Eye (tissue), 1 donor: ENCODE measurements at regions not wholly inside any gene's neighbourhood (a gene's known extent, or its start where the extent isn't known, plus 50 kb on each side); places are given as distances from the start of the nearest gene placed in this dataset.
"Not testable (repeated sequence)": the region's sequence is repeated elsewhere in the genome, so short reads cannot be mapped to it uniquely, and the experiment has no call there.

ENCODE experiments used
- DNase-seq: peaks from one replicate; pipeline ENCODE4 v3.0.0-alpha.2; 2015

DNA sequence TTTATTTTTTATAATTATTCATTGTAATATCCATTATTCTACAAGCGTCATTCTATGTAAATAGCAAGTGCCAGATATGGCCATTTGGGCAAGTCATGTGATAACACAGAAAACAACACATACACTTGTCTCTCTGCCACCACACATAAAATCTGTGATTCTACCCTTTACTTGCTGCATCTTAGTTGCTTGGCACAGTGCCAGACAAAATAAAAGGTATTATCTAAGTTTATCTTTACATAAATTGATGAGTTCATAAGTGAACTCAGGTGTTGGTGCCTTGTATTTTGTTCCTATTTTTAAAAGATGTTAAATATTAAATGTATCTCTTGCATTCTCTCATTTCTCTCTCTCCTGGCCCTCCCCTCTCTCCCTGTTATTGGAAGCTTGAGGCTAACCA, 1458.7 kb downstream of the CDH11 start:
- no peak for DNase-seq

DNA sequence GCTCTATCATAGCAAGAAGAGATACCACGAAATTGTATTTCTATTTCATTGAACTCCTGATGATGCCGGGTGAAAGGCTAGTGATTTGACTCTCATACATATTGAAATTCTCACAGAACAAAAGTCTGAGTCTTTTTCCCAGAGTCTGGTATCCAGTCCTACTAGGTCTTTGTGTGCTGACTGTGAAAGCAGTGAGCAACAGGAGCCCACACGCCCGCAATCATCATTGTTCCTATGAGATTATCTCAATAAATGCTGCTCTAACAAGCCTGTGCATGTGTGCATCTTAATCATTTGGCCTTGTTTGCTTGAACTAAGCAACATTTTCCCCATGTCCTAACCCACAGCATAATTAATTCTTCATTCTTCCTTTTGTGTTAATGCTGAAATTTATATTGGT, 1466.0 kb downstream of the CDH11 start:
- no peak for DNase-seq

DNA sequence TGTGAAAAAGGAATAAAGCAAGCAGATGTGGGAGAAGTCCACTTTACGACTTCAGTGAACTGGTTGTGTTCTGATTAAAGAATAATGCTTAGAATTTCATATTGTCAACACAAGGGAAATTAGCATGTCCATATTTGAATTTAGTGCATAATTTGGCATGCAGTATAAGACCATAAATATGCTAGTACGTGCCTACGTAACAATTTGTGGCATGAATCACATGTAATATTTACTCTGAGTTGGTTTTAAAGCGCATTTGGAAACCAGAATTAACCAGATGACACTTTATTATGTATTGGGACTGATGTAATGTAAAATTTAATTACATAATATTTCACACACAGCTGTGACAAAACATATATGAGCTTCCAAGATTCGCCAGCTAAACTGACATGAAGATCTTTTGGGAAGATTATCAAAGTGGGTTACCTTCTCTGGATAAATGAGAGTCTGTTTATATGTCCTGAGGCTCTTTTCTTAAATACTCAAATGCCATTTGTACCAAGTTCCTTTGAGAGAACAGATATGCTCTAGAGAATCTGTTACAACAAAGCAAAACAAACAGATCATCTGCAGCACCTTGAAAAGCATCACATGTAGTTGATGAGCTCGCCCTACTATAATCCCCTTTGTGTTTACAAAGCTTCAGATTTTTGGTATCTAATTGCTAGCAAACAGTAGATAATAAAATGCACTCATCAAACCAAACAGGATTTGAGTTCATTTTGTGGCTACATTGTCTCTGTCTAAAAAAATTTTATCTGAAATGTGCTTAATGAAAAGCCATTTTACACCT, 1468.6 kb downstream of the CDH11 start:
- no peak for DNase-seq

DNA sequence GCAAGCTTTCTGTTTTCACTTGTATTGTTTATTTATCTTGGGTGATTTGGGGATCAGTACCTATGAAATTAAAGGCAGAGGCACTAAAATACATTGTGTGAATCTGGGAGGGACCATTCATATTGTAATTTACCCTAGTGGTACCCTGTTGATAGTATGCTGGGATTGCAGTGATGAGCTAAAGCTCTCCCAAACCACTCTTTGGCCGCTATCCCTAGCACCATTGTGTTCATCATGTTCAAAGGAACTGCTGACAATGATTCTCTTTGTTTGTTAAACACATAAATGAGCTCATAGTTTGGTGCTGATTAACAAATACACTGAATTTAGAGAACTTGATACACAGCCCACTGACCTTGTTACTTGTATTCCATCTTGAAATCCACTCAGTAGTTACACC, 1469.8 kb downstream of the CDH11 start:
- DNase-seq = no peak

DNA sequence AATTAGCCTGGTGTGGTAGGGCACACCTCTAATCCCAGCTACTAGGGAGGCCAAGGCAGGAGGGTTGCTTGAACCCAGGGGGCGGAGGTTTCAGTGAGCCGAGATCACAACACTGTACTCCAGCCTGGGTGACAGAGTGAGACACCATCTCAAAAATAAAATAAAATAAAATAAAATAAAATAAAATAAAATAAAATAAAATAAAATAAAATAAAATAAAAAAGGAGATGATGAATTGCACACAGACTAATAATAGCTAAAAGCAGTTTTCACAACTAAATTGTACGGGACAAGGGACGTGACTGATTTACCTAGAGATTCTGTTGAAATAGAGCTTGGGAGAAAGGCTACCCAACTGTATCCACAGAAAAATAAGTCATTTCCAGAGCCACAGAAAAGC, 1471.3 kb downstream of the CDH11 start:
- DNase-seq = no peak

DNA sequence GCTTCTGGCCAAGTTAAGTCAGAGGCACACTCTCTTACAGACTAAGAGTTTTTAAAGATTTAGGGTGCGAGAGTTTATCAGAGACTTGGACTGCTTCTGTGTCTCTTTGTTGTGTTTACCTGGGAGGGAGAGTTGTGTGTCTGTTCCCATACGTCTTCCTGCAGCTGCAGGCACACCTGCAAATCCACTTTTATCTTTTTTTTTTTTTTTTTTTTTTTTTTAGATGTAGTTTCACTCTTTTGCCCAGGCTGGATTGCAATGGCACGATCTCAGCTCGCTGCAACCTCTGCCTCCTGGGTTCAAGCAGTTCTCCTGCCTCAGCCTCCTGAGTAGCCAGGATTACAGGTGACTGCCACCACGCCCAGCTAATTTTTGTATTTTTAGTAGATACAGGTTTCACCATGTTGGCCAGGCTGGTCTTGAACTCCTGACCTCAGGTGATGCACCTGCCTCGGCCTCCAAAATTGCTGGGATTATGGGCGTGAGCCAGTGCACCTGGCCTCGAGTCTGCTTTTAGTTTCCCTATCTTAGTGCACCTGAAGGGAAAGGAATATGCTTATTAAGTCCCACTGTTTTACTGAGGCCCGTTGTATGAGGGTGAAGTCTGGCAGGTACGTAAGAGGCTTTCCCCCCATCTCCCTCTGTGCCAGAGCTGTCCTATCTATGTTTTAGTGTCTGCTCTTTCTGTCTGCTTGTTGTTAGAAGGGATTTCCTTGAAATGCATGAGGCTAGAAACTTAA, 1488.0 kb downstream of the CDH11 start:
- DNase-seq = not testable (repeated sequence)

DNA sequence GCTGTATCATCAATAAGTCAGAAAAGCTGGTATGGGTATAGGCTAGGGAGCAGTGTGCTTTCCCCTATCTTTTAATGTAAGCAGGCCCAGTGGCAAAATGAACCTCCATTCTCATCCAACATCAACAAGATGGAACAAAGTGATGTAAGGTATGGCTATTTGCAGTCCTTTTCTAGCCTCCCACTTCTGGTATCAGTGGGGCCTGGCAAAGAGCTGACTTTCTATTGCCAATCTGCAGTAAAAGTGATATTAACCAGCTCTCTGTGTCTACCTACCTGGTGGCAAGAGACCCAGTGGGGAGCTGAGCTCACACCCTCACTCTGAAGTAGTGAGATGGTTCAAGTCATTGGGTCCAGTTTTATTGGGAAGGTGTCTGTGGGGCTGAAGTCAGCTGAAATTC, 1492.6 kb downstream of the CDH11 start:
- DNase-seq = no peak

DNA sequence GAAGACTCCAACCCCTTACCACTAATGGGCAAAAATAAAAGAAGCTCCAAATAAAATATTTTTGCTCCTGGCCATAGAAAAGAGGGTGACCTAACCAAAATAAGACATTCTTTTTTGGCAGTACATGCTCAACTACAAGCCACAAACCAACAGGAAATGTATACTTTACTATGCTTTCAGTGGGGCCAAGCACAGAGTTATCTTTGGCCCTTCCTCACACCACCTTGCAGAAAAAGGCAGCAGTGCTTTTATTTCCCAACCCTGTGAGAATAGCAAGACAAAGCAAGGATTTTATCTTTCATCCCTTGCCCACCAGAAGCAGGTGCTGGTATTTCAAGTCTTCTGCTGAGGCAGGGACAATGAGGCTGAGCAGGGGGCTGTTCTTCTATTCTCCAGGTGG, 1493.1 kb downstream of the CDH11 start:
- no peak for DNase-seq

DNA sequence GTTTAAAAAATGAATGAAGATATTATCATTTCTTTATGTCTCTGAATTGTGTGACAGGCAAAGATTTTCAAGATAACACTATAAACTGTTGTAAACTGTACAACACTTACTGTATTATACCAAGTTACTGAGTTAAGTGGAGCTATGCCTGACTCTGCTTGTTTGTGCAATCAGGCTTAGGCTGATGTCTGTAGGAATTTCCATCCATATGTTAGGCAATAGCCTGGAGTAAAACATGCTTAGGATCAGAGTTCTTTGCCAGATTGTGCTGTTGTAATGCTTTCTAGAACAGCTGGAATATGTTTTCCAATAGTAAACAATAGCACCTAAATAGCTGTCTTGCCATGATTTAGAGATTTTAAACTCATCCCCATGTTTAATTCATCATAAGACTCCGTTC, 1496.7 kb downstream of the CDH11 start:
- DNase-seq = peak; percentile 29

DNA sequence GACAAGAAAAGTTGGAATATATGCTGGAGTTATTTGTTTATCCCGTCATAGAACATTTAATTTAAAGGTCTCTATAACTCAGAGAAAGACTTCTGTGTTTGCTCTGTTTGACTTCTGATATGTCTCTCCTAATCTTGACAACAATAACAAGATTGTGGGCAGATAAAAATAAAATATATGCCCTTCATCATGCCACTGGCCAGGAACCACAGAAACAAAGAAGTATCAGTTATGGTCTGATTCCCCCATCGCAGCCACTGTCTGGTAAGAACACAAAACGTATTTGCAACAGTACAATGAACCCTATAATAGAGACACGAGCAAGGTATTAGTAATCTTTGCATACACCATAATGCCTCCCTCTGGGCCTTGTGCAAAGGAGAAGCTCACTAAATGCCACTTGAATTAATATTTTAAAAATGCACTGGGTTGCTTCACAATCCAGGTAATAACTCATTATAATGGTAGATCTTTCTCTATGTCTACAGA, 1498.3 kb downstream of the CDH11 start:
- DNase-seq = no peak

DNA sequence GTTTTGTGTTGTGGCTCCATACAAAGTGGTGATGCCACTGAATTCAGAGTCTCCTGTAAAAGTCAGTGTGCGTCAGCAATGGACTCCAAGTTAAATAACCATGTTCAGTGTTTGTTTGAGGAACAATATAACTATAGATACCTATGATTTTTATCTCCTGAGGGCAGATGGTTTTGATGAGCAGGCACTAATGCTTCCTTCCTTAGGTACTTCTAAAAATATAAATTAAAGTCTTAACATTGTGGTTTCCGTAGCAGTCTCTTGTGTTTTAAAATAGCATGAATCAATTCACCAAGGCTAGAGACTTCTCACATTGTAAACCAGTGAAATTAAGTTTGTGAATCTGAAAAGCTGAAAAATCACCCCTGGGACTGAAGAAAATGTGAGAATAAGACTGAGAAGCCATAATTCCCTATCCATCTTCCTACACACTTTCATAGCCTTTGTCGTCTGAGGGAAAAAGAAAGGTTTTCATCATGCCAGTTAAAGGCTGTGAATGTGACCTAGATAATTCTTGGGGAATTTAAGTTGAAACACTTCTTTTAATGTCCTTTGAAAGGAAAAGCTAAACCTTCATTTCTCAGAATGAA, 1502.9 kb downstream of the CDH11 start:
- DNase-seq = no peak

DNA sequence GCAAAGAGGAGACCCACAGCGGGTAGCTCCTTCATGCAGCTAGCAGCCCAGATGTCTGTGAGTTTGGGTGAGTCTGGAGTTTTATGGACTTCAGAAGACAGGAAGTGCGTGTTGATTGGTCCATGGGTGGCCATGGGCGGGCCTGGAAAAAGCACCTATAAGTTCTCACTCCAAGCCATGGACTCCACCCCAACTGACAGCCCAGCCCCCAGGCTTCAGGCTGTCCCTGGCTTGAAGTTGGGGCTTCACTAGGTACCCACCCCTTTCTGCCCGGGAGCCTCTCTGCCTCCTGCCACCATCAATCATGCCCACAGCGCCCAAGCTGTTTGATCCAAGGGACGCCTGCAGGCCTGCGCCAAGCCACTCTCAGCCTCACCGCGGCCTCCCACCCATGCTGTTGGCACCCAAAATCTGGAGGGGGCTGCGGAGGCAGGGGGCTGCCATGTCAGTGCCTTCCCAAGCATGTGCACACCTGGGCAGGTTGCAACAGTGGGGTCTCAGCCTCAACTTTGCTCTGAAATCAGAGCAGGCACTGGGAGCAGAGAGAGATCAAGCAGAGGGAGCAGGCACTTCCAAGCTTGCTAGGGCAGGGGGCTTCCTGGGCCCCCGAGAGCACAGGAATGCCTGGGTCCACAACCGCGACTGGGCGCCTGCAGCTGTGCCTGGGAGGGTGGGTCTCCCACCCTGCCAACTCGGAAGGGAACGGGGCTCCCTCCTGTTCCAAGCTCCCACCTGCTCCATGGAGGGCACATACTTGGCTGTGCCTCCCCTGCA, 1503.7 kb downstream of the CDH11 start:
- no peak for DNase-seq

DNA sequence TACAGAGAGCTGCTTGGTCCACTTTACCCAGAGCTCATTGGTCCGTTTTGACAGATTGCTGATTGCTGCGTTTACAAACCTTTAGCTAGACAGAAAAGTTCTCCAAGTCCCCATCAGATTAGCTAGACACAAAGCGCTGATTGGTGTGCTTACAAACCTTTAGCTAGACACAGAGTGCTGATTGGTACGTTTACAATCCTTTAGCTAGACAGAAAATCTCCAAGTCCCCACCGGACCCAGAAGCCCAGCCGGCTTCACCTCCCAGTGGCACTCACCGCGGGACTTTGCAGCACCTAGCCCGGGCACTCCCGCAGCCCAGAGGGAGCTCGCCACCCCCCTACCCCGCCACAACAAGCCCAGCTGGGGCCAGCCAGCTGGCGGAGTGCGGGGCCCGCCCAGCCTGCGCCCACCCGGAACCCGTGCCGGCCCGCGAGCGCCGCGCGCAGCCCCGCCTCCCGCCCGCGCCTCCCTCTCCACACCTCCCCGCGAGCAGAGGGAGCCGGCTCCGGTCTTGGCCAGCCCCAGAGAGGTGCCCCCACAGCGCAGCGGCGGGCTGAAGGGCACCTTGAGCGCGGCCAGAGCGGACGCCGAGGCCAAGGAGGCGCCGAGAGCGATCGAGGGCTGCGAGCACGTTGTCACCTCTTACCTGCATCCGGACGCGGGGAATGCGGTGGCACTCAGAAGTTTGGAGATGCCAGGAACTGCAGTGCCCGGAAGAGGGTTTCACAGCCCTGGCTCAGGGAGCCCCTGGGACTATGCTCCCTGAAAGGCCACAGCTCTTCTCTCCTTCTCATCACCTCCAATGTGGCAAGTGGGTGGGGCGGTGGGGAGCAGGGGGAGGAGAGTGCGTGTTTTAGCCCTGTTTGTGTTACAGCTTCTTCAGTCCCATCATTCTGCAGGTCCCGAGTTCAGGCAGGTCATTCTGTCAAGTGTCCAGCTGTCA, 1504.5 kb downstream of the CDH11 start:
- peak; percentile 31 for DNase-seq

DNA sequence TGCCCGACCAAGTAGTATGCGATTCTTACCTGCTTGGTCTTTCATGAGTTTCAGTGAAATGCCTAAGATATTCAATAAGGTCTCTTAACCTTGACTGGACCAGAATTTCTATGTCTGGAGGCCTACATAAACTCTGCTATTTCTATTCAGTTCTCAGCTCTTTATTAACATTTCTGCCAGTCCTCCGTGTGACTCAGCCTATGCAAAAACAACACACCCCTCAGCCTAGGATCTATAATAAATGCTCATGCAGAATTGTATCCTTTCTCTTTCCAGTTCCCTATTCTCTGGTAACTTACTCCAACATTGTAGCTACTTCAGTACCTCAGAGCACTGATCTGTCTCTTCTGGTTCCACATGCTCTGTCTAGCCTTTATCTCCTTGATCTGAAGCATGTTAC, 1507.4 kb downstream of the CDH11 start:
- no peak for DNase-seq

DNA sequence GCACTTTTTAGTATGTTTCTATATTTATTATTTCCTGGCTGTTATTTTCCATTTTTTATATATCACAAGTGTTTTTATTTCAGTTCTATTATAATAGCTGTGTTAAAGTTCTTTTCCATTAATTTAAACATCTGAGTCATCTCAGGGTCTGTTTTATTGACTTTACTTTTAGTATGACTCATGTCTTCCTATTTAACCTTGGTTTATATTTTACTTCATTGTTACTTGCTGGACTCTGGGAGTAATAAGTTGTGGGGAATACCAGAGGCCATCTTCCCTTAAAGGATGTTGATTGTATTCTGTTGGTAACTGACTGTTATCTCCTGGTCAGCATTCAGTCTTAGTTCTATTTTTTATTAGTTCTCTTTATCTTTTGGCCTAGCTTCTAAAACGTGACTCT, 1508.2 kb downstream of the CDH11 start:
- no peak for DNase-seq

DNA sequence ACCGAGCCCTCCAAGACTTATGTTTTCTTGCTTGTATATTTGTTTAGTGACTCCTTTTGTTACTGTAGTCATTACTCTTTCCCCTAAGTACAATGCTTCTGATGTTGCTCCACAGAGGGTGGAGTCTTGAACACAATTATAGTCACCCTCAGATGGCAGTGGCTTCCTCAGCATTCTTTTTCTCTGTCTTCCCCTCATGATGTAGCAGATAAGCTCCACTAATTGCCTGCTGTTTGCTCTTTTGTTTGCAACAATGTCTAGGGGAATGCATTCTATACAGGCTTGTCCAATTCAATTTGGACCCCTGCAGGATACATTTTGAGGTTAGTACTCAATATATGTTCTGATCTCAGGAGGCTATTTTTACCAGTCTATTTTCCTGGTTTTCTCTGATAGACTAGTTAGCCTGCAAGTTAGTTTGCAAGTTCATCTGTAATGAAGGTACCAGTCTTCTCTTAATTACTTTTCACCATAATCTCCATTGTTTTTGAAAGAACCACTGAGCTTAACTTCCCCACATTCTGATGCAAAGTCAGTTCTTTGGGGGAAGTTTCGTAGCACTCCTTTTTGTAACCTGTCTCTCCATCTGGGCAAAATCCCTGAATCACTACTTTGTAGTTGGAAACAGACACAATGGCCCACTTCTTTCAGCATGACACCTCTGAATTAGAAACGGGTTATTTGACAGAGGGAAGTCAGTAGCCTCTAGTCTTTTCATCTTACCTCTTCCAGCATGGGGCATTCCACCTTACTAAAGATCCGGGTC, 1509.2 kb downstream of the CDH11 start:
- peak; percentile 78 for DNase-seq

DNA sequence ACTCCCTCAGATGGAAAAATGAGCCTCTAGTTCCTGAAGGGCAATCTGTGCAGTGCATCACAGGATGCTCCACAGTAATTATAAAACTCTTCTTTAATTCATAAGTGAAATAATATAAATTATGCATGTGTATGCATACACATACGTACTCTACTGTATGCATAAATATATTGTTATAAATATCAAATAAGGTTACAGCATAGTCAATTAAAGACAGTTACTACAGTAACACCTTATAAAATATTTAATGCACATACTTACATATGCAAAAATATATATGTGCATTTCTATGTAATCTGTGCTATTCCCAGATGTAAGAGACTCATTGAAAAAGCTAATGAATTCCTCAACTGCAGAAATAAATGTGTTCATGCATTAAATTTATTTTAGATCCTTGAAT, 1515.1 kb downstream of the CDH11 start:
- no peak for DNase-seq

DNA sequence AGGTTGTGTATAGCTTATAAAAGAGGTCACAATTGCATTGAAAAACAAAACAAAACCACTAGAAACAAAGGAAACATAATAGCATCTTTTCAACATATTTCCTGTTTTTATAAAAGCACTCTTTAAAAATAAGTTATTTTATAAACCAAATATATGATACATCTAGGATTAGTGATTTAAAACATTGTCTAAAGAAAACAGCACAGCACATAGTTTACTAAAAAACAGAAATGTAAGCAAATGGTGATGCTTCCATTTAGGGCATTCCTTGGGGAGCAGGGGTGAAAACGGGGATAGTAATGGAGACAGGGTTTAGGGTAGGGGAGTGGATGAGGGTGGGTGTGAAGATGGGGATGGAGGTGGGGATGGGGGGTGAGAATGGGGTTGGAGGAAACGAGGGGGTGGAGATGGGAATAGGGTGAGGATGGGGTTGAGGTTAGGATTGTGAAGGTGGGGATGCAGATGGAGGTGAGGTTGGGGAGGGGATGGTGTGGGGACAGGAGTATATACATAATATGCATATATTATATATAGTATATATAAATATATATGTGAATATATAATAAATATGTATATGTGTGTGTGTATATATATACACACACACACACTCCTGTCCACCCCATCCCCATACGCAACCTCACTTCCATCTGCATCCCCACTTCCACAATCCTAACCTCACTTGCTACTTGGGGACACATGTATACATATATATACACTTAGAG, 1519.5 kb downstream of the CDH11 start:
- no peak for DNase-seq

DNA sequence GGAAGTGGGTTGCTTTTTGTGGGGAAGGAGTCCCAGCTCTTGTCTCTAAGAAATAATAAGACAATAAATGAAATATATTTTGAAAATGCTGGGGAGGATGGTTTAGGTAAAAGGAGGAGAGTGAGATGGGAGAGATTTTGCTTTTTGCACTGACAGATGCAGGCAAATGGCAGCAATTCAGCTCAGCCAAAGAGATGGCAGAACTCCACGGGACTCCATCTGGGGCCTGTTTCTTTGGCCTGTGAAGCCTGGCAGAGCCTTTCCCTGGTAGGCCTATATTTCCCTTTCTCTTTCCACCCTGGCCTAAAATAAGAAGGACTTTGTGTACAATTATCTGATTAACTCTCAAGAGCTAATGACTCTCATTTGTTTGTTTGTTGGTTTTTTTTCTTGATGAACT, 1525.1 kb downstream of the CDH11 start:
- no peak for DNase-seq

DNA sequence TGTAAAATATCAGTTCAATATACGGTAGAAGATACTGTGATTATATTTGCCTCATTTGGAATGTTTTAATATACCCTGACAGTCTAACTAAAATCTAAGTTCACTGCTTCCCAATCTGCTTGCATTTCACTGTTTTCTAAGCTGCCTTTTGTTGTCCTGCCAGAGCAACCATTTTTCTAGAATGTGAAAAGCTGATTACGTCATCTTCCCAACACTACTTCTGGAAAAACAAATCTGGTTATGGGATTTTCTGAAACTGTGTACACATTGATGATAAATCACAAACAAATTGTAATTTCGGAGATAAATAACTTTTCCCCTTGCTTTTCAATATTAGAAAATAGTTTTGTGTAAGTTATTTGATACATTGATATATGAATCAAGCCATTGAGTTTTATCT, 1529.0 kb downstream of the CDH11 start:
- DNase-seq = no peak

DNA sequence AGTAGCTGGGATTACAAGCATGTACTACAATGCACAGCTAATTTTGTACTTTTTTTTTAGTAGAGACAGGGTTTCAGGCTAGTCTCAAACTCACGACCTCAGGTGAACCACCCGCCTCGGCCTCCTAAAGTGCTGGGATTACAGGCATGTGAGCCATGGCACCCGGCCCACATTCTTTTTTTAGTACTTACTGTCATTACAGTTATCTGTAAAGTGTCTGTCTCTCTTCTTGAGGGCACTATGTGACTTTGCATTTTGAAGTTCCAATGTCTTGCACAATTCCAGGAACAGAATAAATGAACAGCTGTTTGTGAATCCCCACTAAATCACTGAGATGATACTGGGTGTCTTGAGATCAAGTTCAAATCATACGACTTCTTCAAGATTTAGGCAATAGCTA, 1540.3 kb downstream of the CDH11 start:
- DNase-seq = no peak
